GM21390 (cell line): ENCODE measurements at regions not wholly inside any gene's neighbourhood (a gene's known extent, or its start where the extent isn't known, plus 50 kb on each side); places are given as distances from the start of the nearest gene placed in this dataset.

Experiments used
- ATAC-seq: cut with Tn5 transposase; IDR thresholded peaks from one replicate; pipeline ENCODE4 v1.9.1; 2021; ENCODE audit not compliant: unreplicated experiment

DNA sequence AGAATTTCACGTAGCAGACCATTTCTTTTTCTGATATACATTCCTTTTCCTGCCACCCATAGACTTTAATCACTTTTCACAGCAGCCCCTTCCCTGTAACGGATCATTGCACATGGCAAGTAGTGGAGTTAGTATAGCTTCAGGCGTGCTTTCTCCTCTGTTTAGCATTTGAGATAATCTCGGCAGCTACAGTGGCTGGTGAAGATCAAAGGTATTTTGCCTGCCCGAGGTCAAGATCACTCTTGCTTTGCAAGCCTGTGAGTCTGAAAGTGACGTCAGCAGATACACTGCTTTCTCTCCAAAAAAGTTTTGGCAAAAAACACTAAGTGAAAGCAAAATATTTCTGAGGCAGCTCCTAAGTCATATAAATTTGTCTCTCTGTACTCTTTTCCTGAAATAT lies 260.0 kb downstream of the NDFIP2 start:
- ATAC-seq, result no peak

DNA sequence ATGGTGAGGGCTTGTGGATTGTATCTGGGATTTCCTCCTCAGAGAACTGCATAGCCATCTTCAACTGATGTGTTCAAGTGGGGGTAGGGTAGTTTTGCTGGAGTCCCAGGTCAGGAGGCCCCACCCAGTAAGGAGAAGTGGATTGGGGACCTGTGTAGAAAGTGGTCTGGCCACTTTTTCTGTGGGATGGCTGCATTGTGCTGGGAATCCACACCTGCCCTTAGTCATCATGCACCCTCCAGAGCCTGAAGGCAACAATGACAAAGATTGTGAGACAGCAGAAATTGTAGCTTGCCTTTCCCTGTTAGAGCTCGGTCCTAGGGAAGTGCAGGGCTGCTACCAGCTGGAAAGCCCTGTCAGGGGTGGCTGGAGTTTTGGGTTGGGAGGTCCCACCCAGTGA lies 255.4 kb downstream of the NDFIP2 start:
- no peak for ATAC-seq

DNA sequence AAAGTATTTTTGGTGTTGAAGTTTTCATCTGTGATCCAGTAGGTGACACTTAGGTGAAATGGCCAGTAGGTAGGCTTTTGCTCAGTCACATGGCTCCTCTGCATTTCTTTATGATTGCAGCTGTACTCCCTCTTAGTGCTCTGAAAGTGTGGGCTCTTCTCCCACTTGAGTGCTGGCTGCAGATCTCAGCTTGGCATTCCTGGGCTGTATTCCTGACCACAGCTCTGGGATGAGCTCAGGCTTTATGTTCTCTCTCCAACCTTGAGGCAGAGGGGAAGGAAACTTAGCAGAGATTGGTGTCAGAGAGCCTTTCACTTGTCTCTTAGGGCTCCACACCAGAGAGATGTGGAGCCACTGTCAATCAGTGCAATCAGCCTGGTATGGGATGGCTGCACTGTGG lies 254.3 kb downstream of the NDFIP2 start:
- ATAC-seq, result no peak

DNA sequence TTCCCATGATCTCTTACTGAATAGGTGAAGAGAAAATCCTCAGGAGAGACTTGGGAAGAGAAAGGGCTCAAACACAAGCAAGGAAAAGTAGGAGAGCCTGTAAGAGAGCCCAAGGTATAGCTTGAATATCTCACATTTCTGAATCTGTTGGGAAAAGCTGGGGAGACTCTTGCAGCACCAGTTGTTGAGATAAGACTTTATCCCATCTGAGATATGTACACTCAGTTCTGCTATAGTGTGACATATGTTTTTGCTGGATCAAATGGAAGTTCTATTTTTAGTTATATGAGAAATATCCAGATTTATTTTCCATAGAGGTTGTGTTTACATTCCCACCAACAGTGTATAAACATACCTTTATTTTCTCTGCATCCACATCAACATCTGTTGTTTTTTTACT lies 246.1 kb downstream of the NDFIP2 start:
- no peak for ATAC-seq

DNA sequence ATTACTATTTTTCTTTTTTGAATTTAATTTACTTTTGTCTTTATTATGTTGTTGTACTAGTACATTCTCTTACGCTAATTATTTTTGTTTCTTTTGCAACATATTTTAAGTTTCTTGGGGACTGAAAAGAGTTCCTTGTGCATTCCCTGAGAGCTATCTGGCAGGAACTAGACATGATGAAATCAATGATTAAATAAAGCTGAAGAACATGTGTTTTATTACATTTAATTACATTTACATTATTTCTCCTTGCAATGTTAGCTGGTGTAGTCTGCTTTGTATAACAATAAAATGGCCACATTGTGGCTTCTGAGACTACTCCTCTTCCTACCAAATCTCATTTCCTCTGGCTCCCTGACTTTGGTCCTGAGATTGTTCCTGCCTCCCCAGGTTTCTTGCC lies 244.9 kb downstream of the NDFIP2 start:
- ATAC-seq, result no peak

DNA sequence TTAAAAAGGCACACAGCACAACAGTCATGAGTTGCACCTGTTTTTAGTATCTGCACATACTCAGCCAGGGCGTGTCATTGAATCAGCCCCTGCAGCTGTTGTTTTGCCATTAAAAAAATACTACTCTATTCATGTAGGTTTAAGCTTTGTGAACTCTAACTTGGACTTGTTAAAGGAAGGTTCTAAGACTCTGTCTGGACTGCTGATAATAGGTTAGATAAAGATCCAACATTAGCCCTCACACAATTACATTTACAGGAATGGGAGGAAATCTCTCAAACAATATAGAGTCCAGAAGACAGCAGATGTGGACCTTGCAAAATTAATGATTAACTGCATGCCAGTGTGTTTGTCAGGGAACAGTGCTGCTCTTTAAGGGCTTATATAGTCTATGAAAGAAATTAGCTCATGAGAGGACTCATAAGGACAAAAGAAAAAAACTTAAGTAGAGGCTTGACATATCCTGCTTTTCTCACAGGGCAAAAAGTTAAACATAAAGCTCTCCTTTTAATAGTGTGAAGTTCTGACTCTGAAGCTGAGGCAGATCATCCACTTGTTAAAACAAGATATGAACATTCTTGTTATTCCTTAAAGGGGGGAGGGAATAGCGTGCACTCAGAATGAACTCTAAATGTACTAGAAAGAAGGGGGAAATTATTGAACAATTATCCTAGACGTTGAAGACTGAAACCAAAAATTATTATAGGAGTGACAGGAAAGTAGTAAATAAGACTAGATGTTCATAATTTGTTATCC lies 243.6 kb downstream of the NDFIP2 start:
- no peak for ATAC-seq

DNA sequence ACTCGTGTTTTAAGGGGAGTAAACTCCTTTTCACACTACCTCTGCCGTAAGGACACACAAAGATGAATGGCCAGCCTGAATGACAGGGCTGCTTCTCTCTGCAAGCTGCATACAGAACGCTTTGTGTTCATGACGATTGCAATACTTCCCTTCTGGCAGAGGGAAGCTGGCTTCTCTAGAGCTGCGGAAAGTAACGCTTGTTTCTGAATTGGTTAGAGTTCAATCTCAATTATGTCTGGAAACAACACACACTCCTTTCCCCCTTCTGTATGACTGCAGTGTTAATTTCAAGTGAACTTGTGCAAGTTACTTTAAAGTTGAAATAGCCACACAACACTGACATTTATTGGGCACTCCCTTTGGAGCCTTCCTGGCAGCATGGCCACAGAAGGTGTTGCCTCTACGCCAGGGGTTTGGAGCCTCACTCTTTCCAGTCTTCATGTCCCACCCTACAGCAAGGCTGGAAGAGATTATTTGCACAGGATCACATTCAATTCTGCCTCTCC lies 242.6 kb downstream of the NDFIP2 start:
- no peak for ATAC-seq

DNA sequence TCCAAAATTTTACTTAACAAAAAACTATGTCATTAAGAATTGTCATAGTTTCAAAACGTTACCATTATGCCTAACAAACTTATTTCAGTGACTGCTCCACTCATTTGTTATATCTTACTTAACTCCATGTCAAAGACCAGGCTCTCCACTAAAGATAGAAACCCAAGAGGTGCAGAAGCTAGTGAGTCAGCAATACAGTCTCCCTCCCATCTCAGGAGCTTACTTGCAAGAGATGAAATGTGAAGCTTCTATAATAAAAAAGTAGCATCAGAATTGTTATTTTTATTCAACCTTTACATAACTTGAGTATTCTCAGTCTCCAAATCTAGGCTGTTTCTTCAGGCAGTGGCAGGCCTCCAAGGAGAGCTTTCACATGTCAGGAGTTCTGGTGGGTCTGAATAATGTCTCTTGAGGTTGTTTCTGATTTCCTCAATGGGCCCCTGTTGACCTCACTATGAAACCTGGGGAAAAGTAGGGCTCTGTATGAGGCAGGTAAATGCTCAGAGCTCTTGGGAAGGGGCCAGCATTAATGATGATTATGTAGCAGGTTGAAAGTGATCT lies 242.0 kb downstream of the NDFIP2 start:
- no peak for ATAC-seq

DNA sequence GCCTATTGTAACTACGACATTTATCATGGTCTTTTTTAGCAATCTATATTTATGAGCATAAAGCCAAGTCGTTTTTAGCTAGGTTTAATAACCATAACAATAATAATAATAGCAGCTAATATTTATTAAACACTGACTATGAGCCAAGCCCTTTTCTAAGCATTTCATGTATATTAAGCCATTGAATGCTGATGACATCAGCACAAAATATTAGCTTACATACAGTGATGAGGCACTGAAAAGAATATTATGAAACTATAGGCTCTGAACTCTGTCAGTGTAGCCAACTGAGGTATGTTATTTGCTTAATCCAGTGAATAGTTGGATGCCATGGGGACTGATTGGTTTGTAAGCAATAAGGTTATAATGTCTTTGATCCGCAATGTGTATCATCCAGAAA lies 235.2 kb downstream of the NDFIP2 start:
- no peak for ATAC-seq

DNA sequence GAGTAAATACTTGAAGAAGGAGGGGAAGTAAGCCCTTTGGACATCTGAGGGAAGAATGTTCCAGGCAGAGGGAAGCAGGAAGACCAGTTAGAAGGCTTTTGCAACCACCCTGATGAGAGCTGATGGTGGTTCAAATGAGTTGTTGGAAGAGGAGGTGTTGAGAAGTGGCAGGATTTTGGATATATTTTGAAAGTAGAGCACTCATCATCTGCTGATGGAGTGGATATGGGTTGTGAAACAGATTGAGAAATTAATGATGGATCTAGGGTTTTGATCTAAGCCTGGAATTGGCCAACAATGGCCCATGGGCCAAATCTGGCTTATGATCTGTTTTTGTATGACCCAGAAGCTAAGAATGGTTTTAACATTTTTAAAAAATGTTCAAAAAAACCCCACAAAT lies 230.7 kb downstream of the NDFIP2 start:
- no peak for ATAC-seq

DNA sequence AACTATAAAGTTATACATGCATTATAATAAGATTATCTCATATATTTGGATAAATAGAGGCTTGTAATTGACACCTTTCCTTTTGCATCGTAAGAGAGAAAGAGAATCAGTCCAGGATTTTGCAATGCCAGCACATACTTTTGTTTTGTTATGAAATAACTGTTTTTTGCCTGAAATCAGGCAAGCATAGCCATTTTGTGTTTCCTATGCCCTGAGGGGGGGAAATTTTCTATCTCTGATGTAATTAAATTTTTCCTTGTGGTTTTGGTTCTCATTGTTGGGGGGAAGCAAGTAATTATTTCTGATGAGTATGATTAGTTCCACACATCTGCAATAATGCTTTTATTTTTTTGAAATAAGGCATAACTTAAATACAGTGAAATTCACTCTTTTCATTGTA lies 229.4 kb downstream of the NDFIP2 start:
- no peak for ATAC-seq

DNA sequence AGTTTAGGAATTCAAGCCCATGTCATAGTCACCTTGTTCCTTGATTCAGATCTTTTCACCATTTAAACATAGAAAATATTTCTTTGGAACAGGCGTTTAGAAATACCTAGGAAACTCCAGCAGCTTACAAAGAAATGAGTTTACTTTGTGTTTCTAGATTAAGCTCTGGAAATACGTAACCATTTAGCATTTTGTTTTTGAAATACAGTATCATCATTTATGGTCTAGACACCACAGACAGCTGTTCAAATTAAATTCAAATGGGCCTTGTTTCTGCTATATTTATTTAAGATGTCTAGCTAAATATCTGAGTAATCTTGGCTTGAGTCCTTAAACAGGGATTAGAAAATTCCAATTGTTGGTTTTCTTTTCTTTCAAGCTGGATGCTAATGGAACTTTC lies 228.5 kb downstream of the NDFIP2 start:
- ATAC-seq, result no peak

DNA sequence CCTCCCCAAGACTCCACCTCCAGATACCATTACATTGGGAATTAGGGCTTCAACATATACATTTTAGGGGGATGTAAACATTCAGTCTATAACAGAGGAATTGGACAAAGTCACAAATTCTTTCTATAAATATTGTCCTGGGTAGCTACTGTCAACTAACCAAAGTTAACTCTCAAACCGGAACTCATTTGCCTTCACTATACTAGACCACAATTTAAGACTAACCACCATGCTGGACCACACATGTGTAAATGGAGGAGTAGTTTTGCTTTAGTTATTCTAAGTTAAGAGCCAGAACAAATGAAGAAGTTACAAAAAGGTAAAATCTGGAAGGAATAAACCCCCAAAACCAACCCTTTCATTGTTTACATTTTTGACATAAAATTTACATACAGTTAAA lies 222.8 kb downstream of the NDFIP2 start:
- peak; percentile 61 for ATAC-seq

DNA sequence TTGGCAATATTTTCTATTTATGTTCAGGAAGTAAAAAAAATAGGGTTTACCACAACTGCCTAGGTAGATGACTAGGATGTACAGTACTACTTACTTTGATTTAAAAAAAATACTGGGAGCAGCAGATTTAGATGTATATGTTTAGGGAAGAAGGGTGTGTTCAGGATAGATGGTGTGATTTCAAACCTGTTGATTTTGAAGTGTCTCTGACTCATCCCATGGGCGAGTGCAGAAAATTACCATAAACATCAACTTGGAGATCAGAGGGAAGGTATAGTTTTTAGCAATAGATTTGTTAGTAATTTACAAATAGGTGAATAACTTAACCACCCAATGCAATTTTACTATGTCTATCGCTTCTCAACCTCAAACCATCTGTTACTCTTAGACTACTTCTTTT lies 214.8 kb downstream of the NDFIP2 start:
- ATAC-seq, result no peak

DNA sequence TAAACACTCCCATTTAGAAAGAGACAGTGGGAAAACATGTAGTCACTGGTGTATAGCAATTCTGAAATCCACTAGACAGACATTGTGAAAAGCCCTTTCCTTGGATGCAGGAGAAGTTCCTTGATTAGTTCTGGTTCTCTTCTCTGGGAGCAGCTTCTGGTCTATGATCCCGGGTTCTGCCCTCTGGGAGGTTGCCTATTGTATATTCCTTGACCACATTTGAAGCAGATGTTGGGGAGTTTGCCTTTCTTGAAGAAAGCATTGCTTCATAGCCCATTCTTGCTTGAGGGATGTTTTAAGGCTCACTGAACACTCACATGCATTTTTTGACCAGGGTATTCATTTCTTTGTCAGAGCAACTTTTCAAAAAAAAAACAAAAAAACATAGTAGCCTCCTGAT lies 211.9 kb downstream of the NDFIP2 start:
- ATAC-seq, result no peak

DNA sequence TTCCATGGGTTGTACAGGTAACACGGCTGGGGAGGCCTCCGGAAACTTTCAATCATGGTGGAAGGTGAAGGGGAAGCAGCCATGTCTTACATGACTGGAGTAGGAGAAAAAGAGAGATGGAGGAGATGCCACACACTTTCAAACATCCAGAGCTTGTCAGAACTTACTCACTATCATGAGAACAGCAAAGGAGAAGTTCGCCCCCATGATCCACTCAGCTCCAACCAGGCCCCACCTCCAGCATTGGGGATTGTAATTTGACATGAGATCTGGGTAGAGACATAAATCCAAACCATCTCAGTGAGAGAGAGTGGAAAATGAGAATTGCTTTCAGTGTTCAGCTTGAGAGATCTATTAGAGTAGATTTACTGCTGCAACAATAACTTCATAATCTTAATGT lies 210.9 kb downstream of the NDFIP2 start:
- no peak for ATAC-seq

DNA sequence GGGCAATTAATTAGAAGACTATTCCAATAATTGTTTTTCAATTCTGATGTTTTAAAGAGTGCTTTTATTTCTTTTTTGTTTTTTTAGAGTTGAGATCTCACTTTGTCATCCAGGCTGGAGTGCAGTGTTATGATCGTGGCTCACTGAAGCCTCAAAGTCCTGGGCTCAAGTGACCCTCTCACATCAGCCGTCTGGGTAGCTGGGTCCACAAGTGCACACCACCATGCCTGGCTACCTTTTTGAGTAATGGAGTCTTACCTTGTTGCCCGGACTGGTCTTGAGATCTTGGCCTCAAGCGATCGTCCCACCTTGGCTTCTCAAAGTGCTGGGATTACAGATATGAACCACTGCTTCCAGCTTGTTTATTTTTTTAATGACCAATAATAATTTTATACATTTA lies 207.8 kb downstream of the NDFIP2 start:
- no peak for ATAC-seq

DNA sequence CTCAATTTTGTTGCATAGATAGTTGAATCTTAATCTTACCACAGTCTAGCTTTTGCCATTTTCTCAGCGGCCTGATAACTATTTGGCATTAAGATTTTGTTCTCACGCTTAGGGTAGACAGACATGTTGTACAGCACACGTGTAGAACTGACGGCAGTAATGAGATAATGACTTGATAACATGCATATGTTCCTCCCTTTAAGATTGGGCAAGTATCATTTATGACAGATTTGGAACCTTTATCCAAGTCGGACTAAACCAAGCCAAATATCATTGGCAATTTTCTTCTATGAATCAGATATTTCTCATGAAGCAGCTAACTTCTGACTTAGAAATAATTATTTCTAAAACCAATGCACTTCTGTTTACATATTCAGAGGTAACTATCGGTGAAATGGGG lies 205.5 kb downstream of the NDFIP2 start:
- no peak for ATAC-seq

DNA sequence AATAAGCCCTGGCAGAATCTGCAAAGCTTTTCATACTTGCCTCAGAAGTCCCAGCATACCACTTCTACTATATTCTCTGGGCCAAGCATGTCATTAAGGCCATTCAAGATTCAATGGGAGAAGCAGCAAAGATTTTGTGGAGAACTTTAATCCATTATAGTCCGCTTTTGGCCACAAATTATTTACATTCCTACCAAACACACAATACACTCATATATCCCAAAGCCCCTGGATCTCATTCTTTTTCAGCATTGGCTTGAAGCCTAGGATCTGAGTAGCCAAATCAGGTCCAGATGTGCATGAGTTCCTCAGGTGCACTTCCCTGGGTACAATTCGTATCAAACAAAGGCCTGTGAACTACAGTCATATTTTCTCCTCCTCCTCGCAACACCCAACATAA lies 203.4 kb downstream of the NDFIP2 start:
- no peak for ATAC-seq

DNA sequence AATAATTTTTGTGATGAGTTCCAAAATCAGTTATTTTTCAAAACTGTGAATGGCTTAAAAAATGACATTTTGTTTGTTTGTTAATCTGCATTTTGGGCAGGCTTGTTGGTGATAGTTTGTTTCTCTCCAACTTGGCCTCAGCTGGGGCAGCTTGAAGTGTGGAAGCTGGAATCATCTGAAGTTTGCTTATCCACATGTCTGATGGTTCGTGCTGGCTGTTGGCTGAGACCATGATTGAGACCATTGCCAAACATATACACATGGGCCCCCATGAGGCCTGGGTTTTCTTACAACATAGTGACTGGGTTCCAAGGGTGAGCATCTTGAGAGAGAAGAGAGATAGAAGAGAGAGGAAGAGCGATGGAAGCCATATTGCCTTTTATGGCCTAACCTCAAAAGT lies 201.2 kb downstream of the NDFIP2 start:
- ATAC-seq, result no peak

DNA sequence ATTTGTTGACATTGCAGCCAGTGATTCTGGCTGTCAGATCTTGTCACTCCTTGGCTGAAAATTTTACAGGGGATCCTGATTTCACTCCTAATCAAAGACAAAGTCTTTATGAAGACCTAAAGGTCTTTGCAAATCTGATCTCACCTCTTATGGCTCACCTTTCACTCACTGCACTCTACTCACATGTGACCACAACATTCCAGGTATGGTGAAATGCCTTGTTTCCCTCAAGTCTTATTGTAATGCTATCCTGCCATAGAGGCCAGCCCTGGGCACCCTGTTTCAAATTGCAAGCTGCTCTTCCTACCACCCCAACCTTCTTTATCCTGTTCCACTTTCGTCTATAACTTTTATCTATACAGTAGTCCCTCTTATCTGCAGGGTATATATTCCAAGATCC lies 200.1 kb downstream of the NDFIP2 start:
- ATAC-seq, result no peak

DNA sequence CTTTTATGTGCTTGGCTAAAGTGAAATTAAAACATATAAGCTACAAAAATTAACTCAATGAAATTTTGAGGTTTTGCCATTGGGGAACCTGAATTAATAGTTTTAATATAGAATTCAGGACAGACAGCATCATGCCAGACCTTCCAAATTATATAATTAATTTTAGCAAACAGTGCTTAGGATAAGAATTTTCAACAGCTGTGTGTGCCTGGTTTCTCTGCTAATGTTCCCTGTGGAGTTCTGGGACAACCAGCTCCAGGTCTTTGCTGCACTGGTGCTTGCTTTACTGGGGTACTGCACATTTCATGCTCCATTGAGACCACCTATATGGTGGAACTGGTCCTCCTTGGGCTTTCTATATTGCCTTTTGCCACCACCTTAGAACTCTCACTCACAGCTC lies 199.5 kb downstream of the NDFIP2 start:
- no peak for ATAC-seq

DNA sequence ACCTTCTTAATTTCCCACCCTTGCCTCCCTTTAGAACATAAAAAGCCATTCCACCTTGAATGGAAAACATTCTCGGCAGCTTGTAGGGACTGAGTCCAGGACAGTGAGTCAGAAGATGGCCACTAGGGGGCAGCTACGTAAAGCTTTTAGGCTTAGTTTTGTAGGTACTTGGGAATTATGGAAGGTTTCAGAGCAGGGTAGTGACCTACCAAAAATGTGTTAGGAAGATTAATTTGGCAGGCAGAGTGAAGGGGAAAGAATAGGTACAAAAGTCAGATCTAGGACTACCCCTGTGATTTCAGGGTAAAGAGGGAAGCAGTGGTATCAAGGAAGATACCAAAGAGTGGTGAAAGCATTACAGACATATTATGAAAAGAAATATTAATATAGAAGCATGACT lies 198.4 kb downstream of the NDFIP2 start:
- peak; percentile 84 for ATAC-seq
